ENCODE measurements at regions not wholly inside any gene's neighbourhood (a gene's known extent, or its start where the extent isn't known, plus 50 kb on each side); places are given as distances from the start of the nearest gene placed in this dataset.
A peak's percentile ranks its signal among the peaks of the same experiment; 100 is the strongest.

DNA sequence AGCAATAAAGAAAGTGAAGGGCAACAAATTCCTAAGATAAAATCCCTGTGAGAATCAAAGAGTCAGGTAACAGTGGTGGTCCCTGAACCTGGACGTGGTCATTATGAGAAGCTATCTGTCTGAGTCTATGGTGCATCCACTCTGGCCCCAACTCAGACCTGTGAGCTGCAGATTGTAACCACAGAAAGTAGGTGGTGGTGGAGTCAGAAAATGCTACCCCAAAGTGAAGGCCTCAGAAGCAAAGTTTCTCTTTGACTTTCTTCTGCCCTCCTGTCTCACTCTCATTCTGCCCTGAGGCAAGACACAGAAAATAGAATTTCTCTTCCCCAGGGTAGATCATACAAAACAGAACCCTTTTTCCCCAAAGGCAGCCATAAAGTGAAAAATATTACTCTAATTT, 84.1 kb upstream of the NEIL3 start:
- DNase-seq (ENCODE audit: low read depth in 2 of 2): no peak
- TF ChIP-seq, protein P1, sequence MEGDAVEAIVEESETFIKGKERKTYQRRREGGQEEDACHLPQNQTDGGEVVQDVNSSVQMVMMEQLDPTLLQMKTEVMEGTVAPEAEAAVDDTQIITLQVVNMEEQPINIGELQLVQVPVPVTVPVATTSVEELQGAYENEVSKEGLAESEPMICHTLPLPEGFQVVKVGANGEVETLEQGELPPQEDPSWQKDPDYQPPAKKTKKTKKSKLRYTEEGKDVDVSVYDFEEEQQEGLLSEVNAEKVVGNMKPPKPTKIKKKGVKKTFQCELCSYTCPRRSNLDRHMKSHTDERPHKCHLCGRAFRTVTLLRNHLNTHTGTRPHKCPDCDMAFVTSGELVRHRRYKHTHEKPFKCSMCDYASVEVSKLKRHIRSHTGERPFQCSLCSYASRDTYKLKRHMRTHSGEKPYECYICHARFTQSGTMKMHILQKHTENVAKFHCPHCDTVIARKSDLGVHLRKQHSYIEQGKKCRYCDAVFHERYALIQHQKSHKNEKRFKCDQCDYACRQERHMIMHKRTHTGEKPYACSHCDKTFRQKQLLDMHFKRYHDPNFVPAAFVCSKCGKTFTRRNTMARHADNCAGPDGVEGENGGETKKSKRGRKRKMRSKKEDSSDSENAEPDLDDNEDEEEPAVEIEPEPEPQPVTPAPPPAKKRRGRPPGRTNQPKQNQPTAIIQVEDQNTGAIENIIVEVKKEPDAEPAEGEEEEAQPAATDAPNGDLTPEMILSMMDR (IDR thresholded peaks at IDR 0.05; ENCODE audit: low read depth, low read length): no peak
- no peak overlapping the region for H3K4me3 ChIP-seq (replicated peaks in 1 of 2; ENCODE audit: low read depth in 2 of 2, low read length in 2 of 2)

DNA sequence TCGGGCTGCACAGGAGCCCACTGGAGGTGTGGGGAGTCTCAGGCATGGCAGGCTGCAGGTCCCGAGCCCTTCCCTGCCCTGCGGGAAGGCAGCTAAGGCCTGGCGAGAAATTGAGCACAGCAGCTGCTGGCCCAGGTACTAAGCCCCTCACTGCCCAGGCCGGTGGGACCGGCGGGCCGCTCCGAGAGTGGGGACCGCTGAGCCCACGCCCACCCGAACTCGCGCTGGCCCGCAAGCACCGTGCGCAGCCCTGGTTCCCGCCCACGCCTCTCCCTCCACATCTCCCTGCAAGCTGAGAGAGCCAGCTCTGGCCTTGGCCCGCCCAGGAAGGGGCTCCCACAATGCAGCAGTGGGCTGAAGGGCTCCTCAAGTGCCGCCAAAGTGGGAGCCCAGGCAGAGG, 82.0 kb upstream of the NEIL3 start:
- DNase-seq (ENCODE audit: low read depth in 2 of 2): no peak
- no peak overlapping the region for H3K4me3 ChIP-seq (replicated peaks in 1 of 2; ENCODE audit: low read depth in 2 of 2, low read length in 2 of 2)
- TF ChIP-seq, protein P1 (IDR thresholded peaks at IDR 0.05; ENCODE audit: low read depth, low read length): no peak

DNA sequence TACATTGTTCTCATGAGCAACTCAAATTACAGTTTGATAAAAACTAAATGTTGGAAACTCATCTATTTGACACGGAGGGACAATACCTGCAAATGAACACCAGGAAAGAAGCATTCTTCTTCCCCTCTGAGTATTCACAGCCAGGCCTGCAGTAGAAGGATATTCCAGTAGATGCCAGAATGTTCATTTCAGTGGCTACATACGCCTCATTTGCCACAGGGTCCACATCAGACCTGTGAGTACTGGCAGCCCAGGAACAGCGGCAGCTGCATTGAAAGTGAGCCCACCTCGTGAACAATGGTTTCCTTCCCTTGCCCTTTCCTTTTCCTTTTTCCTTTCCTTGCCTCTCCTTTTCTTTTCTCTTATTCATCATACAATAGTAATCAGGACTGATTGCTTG, 81.1 kb upstream of the NEIL3 start:
- no peak for DNase-seq (ENCODE audit: low read depth in 2 of 2)
- H3K4me3 ChIP-seq (replicated peaks in 1 of 2; ENCODE audit: low read depth in 2 of 2, low read length in 2 of 2): no peak overlapping the region
- TF ChIP-seq, protein P1 (IDR thresholded peaks at IDR 0.05; ENCODE audit: low read depth, low read length): no peak

DNA sequence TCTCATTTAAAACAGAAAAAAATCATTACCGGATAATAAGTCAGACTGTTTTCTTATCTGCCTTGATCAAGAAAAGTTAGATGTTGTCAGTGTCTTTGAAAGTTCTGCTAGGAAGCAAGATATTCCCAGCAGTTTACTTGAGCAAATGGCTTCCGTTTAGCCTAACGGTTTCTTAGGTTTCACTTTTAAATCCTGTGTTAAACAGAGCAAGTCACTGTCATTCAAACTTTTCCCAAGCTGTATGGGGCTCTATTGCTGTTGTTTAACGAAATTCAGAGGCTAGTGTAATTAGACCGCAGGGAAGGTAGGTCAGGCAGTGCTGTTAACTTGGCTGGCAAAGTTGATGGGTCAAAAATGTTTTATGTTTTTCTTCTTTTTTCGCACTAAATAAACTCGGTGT, 80.3 kb upstream of the NEIL3 start:
- H3K4me3 ChIP-seq (replicated peaks in 1 of 2; ENCODE audit: low read depth in 2 of 2, low read length in 2 of 2): peak overlapping the region in 1 of 2 donors; percentile 29
- peak; percentile 26 to 36 for DNase-seq (ENCODE audit: low read depth in 2 of 2)
- TF ChIP-seq, protein P1 (IDR thresholded peaks at IDR 0.05; ENCODE audit: low read depth, low read length): no peak

DNA sequence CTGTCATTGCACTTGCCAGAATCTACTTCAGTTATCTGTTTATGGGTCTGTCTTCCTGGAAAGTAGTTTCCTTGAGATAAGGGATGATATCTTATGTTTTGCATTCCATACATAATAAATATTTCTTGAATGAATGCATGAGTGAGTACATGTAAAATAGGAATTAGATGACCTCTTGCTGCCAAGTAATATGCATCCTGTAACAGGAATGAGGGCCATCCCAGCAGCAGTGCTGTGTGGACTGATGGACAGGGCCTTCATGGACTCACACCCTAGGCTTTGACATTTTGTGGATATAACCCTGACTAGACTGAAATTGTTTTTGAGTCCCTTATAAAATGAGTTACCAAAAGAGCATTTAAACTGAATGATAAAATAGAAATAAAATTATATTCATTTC, 77.2 kb upstream of the NEIL3 start:
- TF ChIP-seq, protein P1 (IDR thresholded peaks at IDR 0.05; ENCODE audit: low read depth, low read length): no peak
- DNase-seq (ENCODE audit: low read depth in 2 of 2): no peak
- H3K4me3 ChIP-seq (replicated peaks in 1 of 2; ENCODE audit: low read depth in 2 of 2, low read length in 2 of 2): no peak overlapping the region

DNA sequence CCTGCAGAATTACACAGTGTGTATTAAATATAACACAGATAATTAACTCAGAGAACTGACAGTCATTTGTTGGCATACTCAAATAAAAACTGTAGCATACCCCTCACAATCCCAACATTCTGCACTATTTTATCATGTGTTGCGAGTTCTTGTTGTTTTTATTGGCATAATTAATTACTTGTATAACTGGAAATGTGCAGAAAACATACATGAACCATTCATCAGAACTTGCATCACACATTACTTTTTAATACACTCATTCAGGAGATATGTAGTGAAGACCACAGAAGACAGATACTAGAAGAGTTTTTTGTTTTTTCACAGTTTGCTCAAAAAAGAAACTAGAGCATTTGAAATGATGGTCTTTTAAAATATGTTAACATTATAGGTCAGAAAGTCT, 74.6 kb upstream of the NEIL3 start:
- TF ChIP-seq, protein P1 (IDR thresholded peaks at IDR 0.05; ENCODE audit: low read depth, low read length): no peak
- DNase-seq (ENCODE audit: low read depth in 2 of 2): peak; percentile 64 to 73

DNA sequence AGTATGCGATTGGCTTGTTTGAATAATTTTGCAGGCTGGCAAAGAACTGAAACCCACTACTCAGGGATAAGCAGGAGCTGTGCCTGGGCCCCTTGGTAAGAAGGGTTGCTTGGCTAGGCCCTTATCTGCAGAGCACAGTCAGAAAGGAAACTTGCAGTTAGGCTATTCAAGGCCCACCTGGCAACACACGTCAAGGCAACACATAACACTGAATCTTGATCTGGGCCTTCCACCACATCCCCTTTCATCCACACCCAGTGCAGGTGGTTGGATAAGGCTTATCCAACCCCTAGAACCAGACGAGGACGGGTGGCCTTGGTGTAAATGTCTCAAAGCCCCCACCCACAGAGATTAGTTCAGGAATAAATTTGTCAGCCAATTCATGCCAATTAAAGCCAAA, 72.8 kb upstream of the NEIL3 start:
- H3K4me3 ChIP-seq (replicated peaks in 1 of 2; ENCODE audit: low read depth in 2 of 2, low read length in 2 of 2): no peak overlapping the region
- TF ChIP-seq, protein P1 (IDR thresholded peaks at IDR 0.05; ENCODE audit: low read depth, low read length): no peak
- no peak for DNase-seq (ENCODE audit: low read depth in 2 of 2)

More for the DNA sequence above, 74.6 kb upstream of the NEIL3 start:
- no peak overlapping the region for H3K4me3 ChIP-seq (replicated peaks in 1 of 2; ENCODE audit: low read depth in 2 of 2, low read length in 2 of 2)
